HG03558 (cell line): ENCODE measurements at regions not wholly inside any gene's neighbourhood (a gene's known extent, or its start where the extent isn't known, plus 50 kb on each side); places are given as distances from the start of the nearest gene placed in this dataset.
A peak's percentile ranks its signal among the peaks of the same experiment; 100 is the strongest.
"Not testable (repeated sequence)": the region's sequence is repeated elsewhere in the genome, so short reads cannot be mapped to it uniquely, and the experiment has no call there.

Source experiments
- ATAC-seq: cut with Tn5 transposase; IDR thresholded peaks from one replicate; pipeline ENCODE4 v1.9.1; 2021; ENCODE audit warnings: moderate number of reproducible peaks; ENCODE audit not compliant: unreplicated experiment; ENCODE audit errors: extremely low read depth

DNA sequence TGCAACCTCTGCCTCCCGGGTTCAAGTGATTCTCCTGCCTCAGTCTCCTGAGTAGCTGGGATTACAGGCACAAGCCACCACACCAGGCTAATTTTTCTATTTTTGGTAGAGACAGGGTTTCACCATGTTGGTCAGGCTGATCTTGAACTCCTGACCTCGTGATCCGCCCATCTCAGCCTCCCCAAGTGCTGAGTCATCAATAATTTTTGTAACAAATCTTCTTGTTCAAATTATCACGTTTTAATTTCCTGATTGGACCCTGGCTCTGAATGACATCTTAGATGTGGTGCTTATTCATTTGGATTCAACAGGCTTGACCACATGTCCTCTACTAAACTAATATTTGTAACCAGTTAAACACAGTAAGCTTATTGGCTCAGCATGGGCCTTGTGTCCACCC lies 151.3 kb upstream of the TGFBR2 start:
- not testable (repeated sequence) for ATAC-seq

DNA sequence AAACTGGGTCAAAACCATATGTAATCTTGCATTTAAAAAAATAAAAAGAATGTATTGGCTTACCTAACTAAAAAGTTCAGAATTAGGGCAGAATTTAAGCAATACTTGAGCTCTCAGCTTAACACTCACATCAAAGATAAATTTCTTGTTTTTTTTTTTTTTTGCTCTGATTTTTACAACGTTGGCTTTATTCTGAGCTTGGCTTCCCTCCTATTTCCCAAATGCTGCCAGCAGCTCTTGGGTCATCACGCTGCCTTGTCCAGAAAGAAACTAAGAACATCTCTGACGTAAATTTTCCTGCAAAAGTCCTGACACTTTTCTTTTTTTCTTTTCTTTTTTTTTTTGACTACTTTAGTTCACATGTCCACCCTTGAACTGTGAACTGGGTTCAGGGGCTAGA lies 150.6 kb upstream of the TGFBR2 start:
- no peak for ATAC-seq

DNA sequence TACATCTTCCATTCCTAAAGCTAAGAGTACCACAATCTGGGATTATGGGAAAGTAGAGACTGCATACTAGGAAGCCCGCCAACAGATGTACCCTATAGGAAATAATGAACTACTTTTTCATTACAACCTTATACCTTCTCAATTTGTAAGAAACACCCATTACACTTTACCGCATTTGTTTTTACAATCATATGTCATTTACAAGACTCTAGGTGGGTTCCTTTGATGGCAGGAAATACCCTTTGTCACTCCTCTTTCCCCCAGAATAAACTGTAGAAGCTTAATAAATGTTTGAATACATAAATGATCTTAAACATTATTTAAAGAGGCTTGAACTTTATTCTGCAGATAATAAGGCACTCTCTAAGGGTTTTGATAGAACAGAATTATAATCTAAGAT lies 150.1 kb upstream of the TGFBR2 start:
- ATAC-seq, result no peak

DNA sequence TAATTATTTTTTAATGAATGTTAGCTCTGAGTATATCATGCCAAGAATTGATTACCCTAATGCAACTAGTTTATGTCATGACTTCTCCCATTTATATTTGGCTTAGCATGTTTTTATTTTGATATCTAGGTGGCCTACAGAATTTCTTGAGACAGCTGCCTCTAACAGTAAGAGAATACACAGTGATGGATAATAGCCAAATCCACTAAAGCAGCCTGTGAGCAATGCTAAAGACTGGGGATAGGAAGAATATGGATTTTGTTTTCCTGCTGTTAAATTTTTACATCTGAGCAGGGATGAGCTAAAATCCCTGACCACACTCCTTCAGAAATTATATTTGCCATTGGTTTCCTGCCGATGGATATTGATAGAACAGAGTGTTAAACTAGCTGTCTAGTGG lies 149.3 kb upstream of the TGFBR2 start:
- ATAC-seq, result no peak

DNA sequence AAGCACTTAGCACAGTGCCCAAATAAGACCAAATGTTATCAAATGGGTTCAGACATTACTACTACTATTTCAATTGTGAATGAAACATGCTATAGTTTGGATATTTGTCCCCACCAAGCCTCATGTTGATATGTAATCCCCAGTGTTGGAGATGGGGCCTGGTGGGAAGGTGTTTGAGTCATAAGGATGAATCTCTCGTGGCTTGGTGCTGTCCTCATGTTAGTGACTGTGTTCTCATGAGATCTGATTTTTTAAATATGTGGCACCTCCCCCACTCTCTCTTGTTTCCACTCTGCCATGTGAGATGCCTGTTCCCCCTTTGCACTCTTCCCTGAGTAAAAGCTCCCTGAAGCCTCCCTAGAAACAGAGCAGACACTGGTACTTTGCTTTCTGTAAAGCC lies 148.7 kb upstream of the TGFBR2 start:
- no peak for ATAC-seq

DNA sequence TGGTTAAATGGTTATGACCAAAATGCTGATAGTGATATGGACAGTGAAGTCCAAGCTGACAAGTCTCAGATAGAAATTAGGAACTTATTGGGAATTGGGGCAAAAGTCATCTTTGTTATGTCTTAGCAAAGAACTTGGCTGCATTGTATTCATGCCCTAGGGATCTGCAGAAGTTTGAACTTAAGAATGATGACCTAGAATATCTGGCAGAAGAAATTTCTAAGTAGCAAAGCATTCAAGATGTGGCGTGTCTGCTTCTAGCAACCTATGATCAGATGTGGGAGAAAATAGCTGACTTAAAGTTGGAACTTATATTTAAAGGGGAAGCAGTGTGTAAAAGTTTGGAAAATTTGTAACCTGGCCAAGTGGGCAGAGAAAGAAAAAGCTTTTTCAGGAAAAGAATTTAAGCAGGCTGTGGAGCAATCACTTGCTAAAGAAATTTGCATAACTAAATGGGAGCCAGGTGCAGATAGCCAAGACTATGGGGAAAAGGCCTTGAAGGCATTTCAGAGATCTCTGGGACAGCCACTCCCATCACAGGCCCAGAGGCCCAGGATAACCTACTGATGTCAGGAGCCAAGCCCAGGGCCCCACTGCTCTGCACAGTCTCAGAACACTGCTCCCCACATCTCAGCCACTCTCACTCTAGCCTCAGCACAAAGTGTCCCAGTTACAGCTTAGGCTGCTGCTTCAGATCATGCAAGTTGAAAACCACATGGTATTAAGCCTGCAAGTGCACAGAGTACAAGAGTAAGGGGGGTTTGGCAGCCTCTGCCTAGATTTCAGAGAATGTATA lies 147.8 kb upstream of the TGFBR2 start:
- ATAC-seq, result no peak

DNA sequence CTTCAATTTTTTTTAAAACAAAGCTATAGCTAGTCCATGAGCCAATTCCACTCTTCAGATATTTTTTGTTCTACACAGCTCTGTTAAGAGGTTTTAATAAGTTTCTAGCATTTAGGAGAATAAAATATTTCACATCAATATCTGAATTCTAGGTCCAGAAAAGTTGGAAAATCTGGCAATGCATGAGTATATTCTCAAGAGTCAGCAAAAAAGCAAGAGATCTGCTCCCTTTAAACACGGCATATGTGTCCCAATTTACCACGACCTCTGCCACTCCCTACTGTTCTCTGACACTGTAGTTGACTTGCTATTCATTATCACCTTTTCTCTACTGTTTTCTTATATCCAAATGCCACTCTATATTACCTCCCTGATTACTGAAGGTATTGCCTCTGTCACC lies 145.1 kb upstream of the TGFBR2 start:
- no peak for ATAC-seq

DNA sequence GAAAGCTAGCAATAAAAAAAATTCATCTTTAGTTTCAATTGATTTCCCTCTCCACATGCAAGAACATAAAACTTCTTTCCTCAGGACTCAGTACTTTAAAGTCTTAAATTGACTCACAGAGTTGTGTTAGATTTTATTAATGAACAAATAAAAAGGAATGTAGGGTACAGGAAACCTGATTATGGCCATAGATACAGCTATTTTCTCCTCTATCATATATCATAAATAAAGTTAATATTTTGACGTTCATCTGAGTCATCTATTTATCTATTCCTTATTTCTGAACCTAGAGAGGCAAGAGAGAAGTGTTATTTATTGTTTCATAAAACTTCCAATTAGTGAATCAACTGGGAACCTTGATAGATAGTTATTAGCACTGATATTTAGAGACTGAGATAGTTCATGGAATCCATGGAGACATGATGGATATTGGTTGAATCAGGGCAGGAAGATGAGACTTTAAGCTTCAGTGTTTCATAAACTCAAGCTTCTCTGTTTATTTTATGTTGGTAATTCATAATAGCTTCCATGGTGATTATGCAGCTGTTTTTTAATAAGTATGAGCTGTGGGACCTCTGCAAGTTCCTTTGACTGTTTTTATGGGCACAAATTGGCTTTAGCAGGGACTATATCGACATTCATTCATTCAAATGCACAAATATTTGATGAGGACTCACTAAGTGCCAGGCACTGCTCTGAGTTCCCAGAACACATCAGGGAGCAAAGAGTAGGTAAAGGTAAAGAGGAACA lies 143.5 kb upstream of the TGFBR2 start:
- ATAC-seq, result no peak

DNA sequence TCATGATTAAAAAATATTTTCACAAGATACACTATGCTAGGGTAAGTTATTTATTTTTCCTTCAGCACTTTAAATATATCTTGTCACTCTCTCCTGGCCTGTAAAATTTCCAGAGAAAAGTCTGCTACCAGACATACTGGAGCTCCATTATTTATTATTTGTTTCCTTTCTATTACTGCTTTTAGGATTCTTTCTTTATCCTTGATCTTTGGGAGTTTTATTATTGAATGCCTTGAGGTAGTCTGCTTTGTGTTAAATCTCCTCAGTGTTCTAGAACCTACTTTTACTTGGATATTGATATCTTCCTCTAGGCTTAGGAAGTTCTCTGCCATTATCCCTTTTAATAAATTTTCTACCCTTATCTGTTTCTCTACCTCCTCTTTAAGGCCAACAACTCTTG lies 142.0 kb upstream of the TGFBR2 start:
- ATAC-seq, result no peak

DNA sequence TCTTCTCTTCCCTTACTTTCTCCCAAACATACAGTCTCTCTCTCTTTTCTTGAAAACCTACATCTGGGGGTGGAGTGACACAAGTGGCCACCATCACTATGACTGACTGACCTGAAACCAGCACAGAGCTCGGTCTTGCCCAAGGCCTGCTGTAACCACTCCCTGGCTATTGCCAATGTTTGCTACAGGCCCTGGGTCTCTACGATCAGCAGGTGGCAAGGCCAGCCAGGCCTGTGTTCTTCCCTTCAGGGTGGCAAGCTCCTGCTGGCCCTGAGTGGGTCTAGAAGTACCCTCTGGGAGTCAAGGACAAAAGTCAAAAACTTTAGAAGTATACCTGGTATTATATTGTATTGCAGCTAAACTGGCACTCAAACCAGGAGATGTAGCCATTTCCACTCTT lies 140.9 kb upstream of the TGFBR2 start:
- no peak for ATAC-seq

DNA sequence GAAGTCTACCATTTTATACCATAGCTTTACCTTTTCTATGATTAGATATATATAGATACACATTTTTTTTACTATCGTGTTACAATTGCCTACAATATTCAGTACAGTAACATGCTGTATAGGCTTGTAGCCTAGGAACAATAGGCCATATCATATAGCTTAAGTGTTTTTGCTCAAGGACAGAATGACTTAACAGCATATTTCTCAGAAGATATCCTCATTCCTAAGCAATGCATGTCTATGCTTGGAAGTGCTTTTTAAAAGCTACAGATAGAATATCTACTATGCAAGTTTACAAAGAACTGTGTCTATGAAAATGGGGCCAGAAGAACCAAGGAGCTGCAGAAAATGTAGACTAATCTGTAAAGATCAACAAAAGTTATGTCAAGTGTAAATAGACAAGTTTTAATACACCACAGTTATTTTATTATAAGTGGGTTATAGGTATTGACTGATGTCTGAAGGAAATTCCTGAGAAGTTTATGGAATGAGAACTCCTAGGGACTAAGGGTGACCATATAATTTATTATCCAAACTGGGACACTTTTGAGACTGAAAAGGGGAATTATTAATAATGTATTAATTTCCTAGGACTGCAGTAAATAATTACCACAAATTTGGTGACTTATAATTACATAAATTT lies 138.7 kb upstream of the TGFBR2 start:
- no peak for ATAC-seq

DNA sequence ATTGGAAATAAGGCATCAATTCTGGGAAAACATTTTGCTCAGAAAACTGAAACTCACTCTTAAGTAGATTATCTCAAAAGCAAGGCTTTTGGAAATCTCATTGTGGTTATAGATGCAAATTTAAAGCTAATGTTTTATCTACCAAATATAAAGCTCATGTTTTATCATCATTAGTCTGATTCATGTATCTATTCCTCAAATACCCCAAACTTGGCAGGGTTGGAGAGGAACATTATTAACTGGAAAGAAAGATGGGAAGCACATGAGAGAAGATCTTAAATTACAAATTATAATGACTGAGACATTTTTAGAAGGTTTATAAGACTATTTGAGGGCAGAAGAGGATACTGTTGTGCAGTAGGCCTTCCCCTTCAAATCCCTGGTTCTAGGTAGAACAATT lies 137.3 kb upstream of the TGFBR2 start:
- ATAC-seq, result no peak

DNA sequence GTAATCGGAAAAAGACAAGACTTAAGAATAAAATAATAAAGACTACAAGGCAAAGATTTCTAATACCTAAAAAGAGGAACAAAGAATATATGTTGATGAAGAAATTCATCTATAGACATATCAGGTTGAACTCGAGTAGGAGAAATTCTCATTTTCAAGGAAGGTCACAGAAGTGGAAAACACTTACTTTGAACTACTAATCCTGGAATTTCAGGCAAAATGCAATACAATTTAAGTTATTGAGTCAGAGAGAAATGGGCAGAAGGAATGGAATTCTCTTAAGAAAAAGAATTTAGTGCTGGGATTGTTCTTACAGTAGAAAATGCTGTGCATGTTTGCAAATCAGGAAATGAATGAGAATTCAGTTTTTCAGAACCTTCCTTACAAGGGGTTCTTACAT lies 135.9 kb upstream of the TGFBR2 start:
- ATAC-seq, result no peak

DNA sequence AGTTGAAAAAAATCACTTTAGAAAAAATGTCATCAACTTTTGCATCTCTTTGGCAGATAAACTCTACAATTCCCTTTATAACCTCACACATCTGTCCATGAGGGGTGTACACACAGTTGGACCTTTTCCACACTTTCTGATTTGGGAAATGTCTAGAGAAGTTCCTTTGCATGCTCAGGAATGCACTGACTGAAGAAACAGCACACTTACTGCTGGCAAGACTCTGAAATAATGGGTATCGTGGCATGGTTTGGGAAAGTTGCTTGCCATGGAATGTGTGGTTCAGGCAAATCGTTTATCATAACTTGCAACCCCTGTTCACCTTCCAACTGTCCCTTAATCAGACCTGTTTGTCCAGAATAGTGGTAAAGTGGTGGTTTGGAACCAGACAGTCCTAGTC lies 135.3 kb upstream of the TGFBR2 start:
- no peak for ATAC-seq

DNA sequence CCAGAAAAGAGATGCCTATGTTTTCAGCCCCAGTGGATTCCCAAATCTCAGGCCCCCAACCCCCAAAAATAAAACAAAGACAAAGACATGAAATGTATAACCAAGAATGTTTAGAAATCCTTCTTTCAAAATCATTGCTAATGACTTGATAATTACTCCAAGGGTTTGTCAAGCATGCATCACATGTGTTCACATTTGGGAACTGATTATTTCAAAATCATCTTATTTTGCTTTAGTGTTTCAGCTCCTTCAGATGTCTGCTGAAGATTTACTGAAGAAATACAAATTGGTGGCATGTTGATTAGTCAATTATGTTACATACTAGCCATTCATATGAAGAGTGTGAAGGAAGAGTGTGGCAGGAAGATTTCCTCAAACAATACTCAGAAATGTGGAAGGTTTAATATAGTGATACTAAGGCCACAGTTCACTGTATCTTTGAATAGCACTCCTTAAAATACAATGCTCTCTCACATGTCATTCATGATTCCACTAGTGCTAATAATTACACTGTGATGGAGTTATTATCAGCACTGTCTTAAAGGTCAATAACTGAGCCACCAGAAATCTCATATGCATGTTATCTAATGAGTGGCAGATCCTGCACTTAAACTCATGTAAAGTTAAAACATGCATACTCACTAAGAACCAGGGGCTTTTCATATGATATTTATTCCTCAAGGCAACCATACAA lies 134.5 kb upstream of the TGFBR2 start:
- ATAC-seq, result no peak

DNA sequence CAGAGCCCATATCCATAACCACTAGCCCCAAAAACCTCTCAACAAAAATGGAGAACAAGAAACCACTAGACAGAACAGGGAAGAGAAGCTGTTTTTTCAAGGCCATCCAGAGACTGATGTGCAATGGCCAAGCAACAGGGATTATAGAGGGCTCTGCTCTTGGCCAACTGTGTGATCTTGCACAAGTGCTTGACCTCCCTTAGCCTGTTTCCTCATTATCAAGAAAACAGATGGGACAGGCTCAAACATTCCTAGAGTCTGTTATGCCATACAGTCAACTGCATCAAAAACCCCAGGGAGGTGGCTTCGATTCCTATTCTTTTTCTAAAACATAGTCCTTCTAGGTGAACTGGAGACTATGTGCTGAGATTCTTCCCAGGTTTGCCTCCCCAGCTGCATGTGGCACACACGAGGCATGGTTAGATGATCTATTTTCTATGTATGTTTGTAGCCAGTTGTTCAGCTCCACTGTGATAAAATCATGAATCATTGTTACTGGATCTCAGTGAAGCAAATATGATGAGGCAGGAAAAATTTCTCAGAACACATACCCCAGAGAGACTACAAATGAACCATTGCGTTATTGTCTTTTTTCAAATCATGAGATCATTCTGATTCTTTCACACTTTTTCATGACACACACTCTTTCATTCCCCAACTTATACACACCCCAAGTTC lies 132.9 kb upstream of the TGFBR2 start:
- ATAC-seq, result no peak

DNA sequence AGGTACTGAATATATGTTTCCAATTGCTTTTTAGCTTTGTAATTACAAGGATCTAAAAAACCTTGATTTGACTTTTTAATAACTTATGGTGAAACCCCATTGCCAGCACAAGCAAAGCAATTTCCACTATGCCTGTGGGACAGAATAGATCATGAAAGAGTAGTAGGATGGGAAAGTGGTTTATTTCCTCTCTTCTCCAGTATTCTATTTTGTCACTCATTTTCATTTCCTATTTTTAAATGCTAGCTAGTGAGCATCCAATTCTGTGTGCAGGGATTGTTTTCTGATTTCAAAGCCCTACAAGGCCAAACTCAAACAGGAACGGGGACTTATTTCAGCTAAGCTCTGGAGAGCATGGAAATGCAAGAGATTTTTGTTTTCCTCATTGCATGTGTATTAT lies 132.0 kb upstream of the TGFBR2 start:
- no peak for ATAC-seq

DNA sequence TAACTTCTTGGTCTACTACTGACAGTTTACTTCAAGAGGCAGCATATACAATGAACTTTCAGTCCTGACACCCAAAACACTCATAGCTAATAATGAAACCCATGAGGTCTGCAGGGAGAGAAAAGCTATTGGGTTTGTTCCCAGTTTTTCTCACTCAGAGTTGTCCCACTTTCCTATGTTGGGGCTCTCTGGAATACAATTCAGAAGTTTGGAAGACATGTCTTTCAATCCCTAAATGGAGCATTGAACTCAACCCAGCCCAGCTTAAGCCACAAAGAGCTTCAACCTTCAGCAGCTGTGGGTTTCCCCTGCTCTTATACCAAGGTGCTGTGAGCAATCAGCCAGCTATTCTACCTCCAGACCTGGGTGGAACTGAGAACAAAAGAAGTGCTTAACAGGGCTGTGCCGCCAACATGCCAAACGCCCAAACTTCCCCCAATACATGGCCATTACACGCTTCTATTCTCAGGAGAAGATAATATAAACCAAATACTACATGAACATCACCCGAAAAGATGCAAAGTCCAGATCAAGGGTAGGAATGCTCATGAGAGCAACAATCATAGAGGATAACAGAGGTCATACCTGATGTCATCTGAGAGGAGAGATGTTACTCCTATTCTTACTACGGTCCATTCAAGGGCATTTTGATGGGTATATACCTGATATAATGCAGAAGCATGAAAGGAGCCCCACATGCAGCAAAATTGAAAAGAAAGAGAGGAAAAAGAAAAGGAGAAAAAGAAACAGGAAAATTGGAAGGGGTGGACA lies 131.2 kb upstream of the TGFBR2 start:
- ATAC-seq, result peak; percentile 81

DNA sequence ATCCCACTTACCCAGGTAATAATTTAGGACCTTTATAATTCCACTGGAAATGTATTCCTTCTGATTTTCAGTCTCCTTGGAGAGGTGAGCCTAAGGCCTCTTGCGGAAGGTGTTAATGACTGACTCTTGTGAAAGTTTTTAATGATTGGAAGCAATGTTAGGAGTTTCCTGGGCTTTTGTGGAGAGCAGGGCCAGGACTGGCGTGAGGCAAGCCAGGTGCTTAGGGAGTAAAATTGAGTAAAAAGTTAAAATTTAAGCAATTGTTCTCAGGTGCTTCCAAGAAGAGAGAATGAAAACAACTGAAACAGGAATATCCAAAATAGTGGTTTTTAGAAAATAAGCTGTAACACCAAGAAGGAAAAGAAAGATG lies 130.6 kb upstream of the TGFBR2 start:
- no peak for ATAC-seq
